ENCODE measurements at regions not wholly inside any gene's neighbourhood (a gene's known extent, or its start where the extent isn't known, plus 50 kb on each side); places are given as distances from the start of the nearest gene placed in this dataset.

GRCh38 chr2:61688369-61689334 lies 150.5 kb upstream of the XPO1 start:
- ChIA-PET CTCF (interaction anchor here (0.7 to 0.9 kb wide), 2 partner anchors 12 to 24 kb away, joined by 3 read pairs; no protein-coding TSS in a partner anchor), POLR2A (no interaction called here)
- DNase-seq (ENCODE audit: low read depth), result no peak
- no peak for TF ChIP-seq CTCF (IDR thresholded peaks at IDR 0.05; ENCODE audit: insufficient read depth, low read depth, low read length)
- H3K4me3 ChIP-seq (ENCODE audit: low read depth, low read length), result no peak overlapping the region
- no peaks in the 10 kb centered on the region for H3K36me3 ChIP-seq (ENCODE audit: control insufficient read depth, insufficient read depth, low read length)
- peaks cover 1% of the 10 kb centered on the region; the same call in 1 of the 2 replicates for H3K27me3 ChIP-seq (ENCODE audit: control insufficient read depth, insufficient read depth, low read length)

GRCh38 chr2:61679096-61679495 lies 140.9 kb upstream of the XPO1 start:
- CTCF ChIA-PET, result interaction anchor here (1.6 kb wide), 1 partner anchor 9 kb away, joined by 3 read pairs; no protein-coding TSS in a partner anchor
- DNase-seq (ENCODE audit: low read depth), result no peak
- no peaks in the 10 kb centered on the region for H3K36me3 ChIP-seq (ENCODE audit: control insufficient read depth, insufficient read depth, low read length)
- no peak overlapping the region for H3K4me3 ChIP-seq (ENCODE audit: low read depth, low read length)
- POLR2A ChIA-PET, result no interaction called here
- TF ChIP-seq CTCF (IDR thresholded peaks at IDR 0.05; ENCODE audit: insufficient read depth, low read depth, low read length), result no peak
- 0 out of 2 replicates have a peak, but pooled peaks cover 1% of the 10 kb centered on the region for H3K27me3 ChIP-seq (ENCODE audit: control insufficient read depth, insufficient read depth, low read length)

GRCh38 chr2:61677942-61678341 lies 139.8 kb upstream of the XPO1 start:
- DNase-seq (ENCODE audit: low read depth), result no peak
- CTCF ChIA-PET, result no interaction called here
- no peak for TF ChIP-seq CTCF (IDR thresholded peaks at IDR 0.05; ENCODE audit: insufficient read depth, low read depth, low read length)

GRCh38 chr2:61677306-61677705 lies 139.2 kb upstream of the XPO1 start:
- Histone ChIP-seq H3K4me3 (ENCODE audit: low read depth, low read length) (no peak overlapping the region), H3K27me3 (ENCODE audit: control insufficient read depth, insufficient read depth, low read length) (0 out of 2 replicates have a peak, but pooled peaks cover 1% of the 10 kb centered on the region), H3K36me3 (ENCODE audit: control insufficient read depth, insufficient read depth, low read length) (no peaks in the 10 kb centered on the region)
- POLR2A ChIA-PET, result no interaction called here
- no peak for TF ChIP-seq CTCF (IDR thresholded peaks at IDR 0.05; ENCODE audit: insufficient read depth, low read depth, low read length)
- CTCF ChIA-PET, result interaction anchor here (0.5 kb wide), 1 partner anchor 11 kb away, joined by 3 read pairs; no protein-coding TSS in a partner anchor
- DNase-seq (ENCODE audit: low read depth), result no peak

More at GRCh38 chr2:61677942-61678341, 139.8 kb upstream of the XPO1 start:
- Histone ChIP-seq H3K27me3 (ENCODE audit: control insufficient read depth, insufficient read depth, low read length) (0 out of 2 replicates have a peak, but pooled peaks cover 1% of the 10 kb centered on the region), H3K4me3 (ENCODE audit: low read depth, low read length) (no peak overlapping the region), H3K36me3 (ENCODE audit: control insufficient read depth, insufficient read depth, low read length) (no peaks in the 10 kb centered on the region)
- POLR2A ChIA-PET, result no interaction called here

GRCh38 chr2:61675204-61675603 lies 137.0 kb upstream of the XPO1 start:
- ChIA-PET CTCF (no interaction called here), POLR2A (no interaction called here)
- Histone ChIP-seq H3K27me3 (ENCODE audit: control insufficient read depth, insufficient read depth, low read length) (0 out of 2 replicates have a peak, but pooled peaks cover 1% of the 10 kb centered on the region), H3K36me3 (ENCODE audit: control insufficient read depth, insufficient read depth, low read length) (no peaks in the 10 kb centered on the region), H3K4me3 (ENCODE audit: low read depth, low read length) (no peak overlapping the region)
- DNase-seq (ENCODE audit: low read depth), result no peak
- no peak for TF ChIP-seq CTCF (IDR thresholded peaks at IDR 0.05; ENCODE audit: insufficient read depth, low read depth, low read length)

All from BJ (cell line).